Psoas muscle (tissue), 7 donors: ENCODE measurements at regions not wholly inside any gene's neighbourhood (a gene's known extent, or its start where the extent isn't known, plus 50 kb on each side); places are given as distances from the start of the nearest gene placed in this dataset.

Source experiments
- ATAC-seq, 4 donors: fragments of 200-7000 bp; cut with Tn5 transposase; one replicate each; pipeline ENCODE4 v1.9.1; 2020; ENCODE audit warnings: moderate library complexity in 3 of 4, mild to moderate bottlenecking in 2 of 4
- DNase-seq, 2 donors: peaks; one replicate each; pipeline ENCODE4 v3.0.0-alpha.2; 2020
- H3K27ac ChIP-seq: fragments of 200-600 bp; one replicate; pipeline ENCODE4 v1.8.0; 2022
- H3K27me3 ChIP-seq, 3 donors: fragments of 200-600 bp in 1 of 3; one replicate each; pipeline versions ENCODE4 v1.6.1 to v1.8.0; 2013 to 2022; ENCODE audit warnings: low read length in 2 of 3, mild to moderate bottlenecking in 2 of 3, moderate library complexity in 1 of 3; ENCODE audit not compliant: insufficient read depth in 3 of 3
- H3K36me3 ChIP-seq, 2 donors: fragments of 200-600 bp in 1 of 2; one replicate each; pipeline versions ENCODE4 v1.6.1 to v1.8.0; 2013 to 2022; ENCODE audit warnings: low read depth in 1 of 2, mild to moderate bottlenecking in 1 of 2, moderate library complexity in 1 of 2; ENCODE audit not compliant: insufficient read depth in 1 of 2
- H3K4me1 ChIP-seq: fragments of 200-600 bp; one replicate; pipeline ENCODE4 v1.8.0; 2022
- H3K4me3 ChIP-seq: fragments of 200-600 bp; one replicate; pipeline ENCODE4 v1.8.0; 2022; ENCODE audit warnings: mild to moderate bottlenecking
- H3K9me3 ChIP-seq: fragments of 200-600 bp; one replicate; pipeline ENCODE4 v1.8.0; 2022
- CTCF ChIP-seq: fragments of 200-600 bp; IDR thresholded peaks from one replicate; pipeline ENCODE4 v1.8.0; 2022; ENCODE audit warnings: antibody characterized with exemption
- WGBS, 3 donors: extraction: QIAGEN DNeasy Blood & Tissue Kit; methylation state at CpG; one replicate each; pipeline versions ENCODE4 v1.1.6 to v1.1.7; 2013; 5-methylcytosine and 5-hydroxymethylcytosine counted together
- intact Hi-C, 2 donors: fragments of 100-400 bp; cut with DNase I; formaldehyde crosslinking; loops; one replicate each; pipeline versions ENCODE4 v1.11.0 to v1.14.2; 2022
- donor health status: healthy with polysubstance abuse.
- donor health status: DM: no; HTN: no; CAD: no; lungs with moderate emphysema.
- donor health status: Bipolar disorder and iron deficiency.
- donor health status: healthy.
- donor health status: DM: yes; HTN: yes; CAD: no.
- donor health status: DM: no; HTN: no; CAD: no.
- donor health status: DM: yes; HTN: yes; CAD: no.

- no peaks in the 10 kb centered on the region for H3K36me3 ChIP-seq
- WGBS, 3 donors = 71 to 76% (median 73%) methylated on average over 2 of the region's 2 CpGs
- TF ChIP-seq CTCF = no peak
- intact Hi-C loops = no loop called here
- no peaks in the 10 kb centered on the region for H3K4me1 ChIP-seq
- H3K27me3 ChIP-seq = no peaks in the 10 kb centered on the region
- DNase-seq (no peak), ATAC-seq (no peak)
- H3K4me3 ChIP-seq = no peak overlapping the region
- H3K27ac ChIP-seq = no peak overlapping the region
- H3K9me3 ChIP-seq = peaks cover 16% of the 10 kb centered on the region
Measured at GRCh38 chr4:152126238-152126637, 365.4 kb upstream of the GATB start.

DNA sequence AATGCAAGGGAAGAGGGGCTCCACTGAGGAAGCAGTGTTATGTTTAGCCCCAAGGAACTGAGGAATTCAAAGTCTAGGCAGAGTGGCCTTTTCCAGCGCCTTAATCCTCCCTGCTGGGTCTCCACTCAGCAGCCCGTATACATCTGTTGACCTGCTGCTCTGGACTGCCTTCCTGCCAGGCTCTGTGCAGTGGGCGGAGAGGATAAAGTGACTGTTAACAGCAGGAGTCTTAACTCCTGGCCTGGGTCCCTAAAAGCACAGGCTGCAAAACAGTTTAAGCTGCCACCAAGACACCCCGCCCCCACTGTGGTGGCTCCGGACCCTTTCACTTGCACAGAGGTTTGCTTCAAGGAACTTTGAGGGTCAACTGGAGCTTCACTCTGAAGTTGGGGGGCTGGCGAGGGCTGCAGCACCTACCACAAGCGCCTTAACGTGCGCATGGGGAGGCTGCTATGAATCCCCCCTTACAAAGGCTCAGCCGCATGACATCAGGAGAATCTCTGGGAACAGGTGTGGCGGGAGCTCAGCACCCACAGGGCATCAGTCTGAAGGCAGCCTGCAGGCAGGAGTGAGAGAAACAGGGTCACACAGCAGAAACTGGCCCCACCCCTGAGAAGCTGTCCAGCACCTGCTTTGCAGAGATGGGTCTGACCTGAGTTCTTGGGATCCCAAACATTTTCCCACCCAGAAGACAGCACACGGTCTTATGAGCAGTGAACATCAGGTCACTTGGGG lies 358.2 kb upstream of the GATB start:
- intact Hi-C loops = loop anchor here in 1 of 2 donors (10.0 kb wide), 1 partner anchor 126 kb away; no protein-coding TSS in a partner anchor
- Histone ChIP-seq H3K9me3 (peaks cover 17% of the 10 kb centered on the region), H3K36me3 (no peaks in the 10 kb centered on the region), H3K27ac (peak overlapping the region; percentile 68), H3K4me1 (peaks cover 24% of the 10 kb centered on the region), H3K27me3 (no peaks in the 10 kb centered on the region), H3K4me3 (no peak overlapping the region)
- DNase-seq (no peak), ATAC-seq (peak in 3 of 4 donors; percentile 34 to 43 (median 38))
- TF ChIP-seq CTCF = no peak
- 42 to 46% (median 45%) methylated on average over 12 of the region's 12 CpGs for WGBS, 3 donors

DNA sequence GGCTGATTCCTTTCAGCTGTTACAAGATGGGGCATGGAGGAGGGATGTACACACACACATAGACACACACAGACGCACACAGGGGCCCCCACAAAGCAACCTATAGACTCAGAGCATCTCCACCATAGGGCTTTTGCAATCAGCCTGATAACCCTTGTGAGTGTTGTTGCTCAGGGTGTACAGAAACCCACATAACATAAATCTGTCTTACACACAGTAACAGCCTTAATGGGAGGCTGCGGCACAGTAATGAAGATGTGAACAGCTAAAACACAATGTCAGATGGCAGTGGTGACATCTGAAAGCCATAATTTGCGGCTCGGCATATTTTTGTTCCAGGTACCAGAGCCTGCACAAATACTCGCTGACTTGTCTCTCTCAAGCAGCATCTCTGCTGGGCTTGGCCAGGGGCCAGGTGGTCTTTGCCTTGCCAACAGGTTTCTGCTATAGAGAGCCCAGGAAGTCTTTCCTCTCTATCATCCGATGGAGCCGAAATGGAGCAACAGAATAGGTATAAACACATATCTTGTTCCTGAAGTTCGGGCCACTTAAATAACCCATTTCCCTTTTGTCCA lies 357.2 kb upstream of the GATB start:
- H3K4me1 ChIP-seq = peaks cover 24% of the 10 kb centered on the region
- no peak overlapping the region for H3K4me3 ChIP-seq
- DNase-seq = no peak
- 68 to 74% (median 69%) methylated on average over 8 of the region's 8 CpGs for WGBS, 3 donors
- intact Hi-C loops = loop anchor here in 1 of 2 donors (10.0 kb wide), 1 partner anchor 127 kb away; no protein-coding TSS in a partner anchor
- no peaks in the 10 kb centered on the region for H3K36me3 ChIP-seq
- peak overlapping the region; percentile 68 for H3K27ac ChIP-seq
- peak in 2 of 4 donors; percentile 4 to 27 for ATAC-seq
- H3K27me3 ChIP-seq = no peaks in the 10 kb centered on the region
- H3K9me3 ChIP-seq = peaks cover 17% of the 10 kb centered on the region
- no peak for TF ChIP-seq CTCF

- Histone ChIP-seq H3K27me3 (no peaks in the 10 kb centered on the region), H3K36me3 (no peaks in the 10 kb centered on the region), H3K4me1 (peaks cover 24% of the 10 kb centered on the region), H3K27ac (peak overlapping the region; percentile 68), H3K9me3 (peaks cover 14% of the 10 kb centered on the region), H3K4me3 (no peak overlapping the region)
- ATAC-seq (peak; percentile 66 to 90 (median 76)), DNase-seq (peak in 1 of 2 donors; percentile 63)
- intact Hi-C loops = loop anchor here in 1 of 2 donors (10.0 kb wide), 1 partner anchor 127 kb away; no protein-coding TSS in a partner anchor
- 20 to 49% (median 31%) methylated on average over 6 of the region's 6 CpGs for WGBS, 3 donors
- no peak for TF ChIP-seq CTCF
Measured at GRCh38 chr4:152117520-152117919, 356.7 kb upstream of the GATB start.
